HEK293T (cell line): ENCODE measurements at regions not wholly inside any gene's neighbourhood (a gene's known extent, or its start where the extent isn't known, plus 50 kb on each side); places are given as distances from the start of the nearest gene placed in this dataset.

Source experiments
- BHLHE40 ChIP-seq: fragments of 450-650 bp; IDR thresholded peaks from 2 replicates; pipeline ENCODE4 v1.6.1; 2016; ENCODE audit warnings: mild to moderate bottlenecking, moderate library complexity, borderline replicate concordance
- CTBP1 ChIP-seq: fragments of 450-650 bp; IDR thresholded peaks from 2 replicates; pipeline ENCODE4 v1.6.1; 2016; ENCODE audit warnings: borderline replicate concordance
- ELF4 ChIP-seq: fragments of 450-650 bp; IDR thresholded peaks from 2 replicates; pipeline ENCODE4 v1.6.1; 2017; ENCODE audit warnings: antibody characterized with exemption
- FOXA1 ChIP-seq: fragments of 450-650 bp; IDR thresholded peaks from 2 replicates; pipeline ENCODE4 v1.6.1; 2016; ENCODE audit warnings: mild to moderate bottlenecking
- FOXK2 ChIP-seq: fragments of 450-650 bp; IDR thresholded peaks from 2 replicates; pipeline ENCODE4 v1.6.1; 2016; ENCODE audit warnings: mild to moderate bottlenecking
- FOXM1 ChIP-seq: fragments of 450-650 bp; IDR thresholded peaks from 2 replicates; pipeline ENCODE4 v1.6.1; 2017; ENCODE audit warnings: mild to moderate bottlenecking, borderline replicate concordance
- L3MBTL2 ChIP-seq: fragments of 450-650 bp; conservative IDR thresholded peaks from 2 replicates; pipeline ENCODE4 v1.6.1; 2016; ENCODE audit warnings: mild to moderate bottlenecking
- LEF1 ChIP-seq: fragments of 450-650 bp; IDR thresholded peaks from 2 replicates; pipeline ENCODE4 v1.6.1; 2017; ENCODE audit warnings: mild to moderate bottlenecking, borderline replicate concordance
- NFRKB ChIP-seq: fragments of 450-650 bp; IDR thresholded peaks from 2 replicates; pipeline ENCODE4 v1.6.1; 2016; ENCODE audit warnings: mild to moderate bottlenecking, moderate library complexity
- SP1 ChIP-seq: fragments of 450-650 bp; IDR thresholded peaks from 2 replicates; pipeline ENCODE4 v1.6.1; 2017
- SUZ12 ChIP-seq: fragments of 450-650 bp; IDR thresholded peaks from 2 replicates; pipeline ENCODE4 v1.6.1; 2016; ENCODE audit warnings: mild to moderate bottlenecking
- TF ChIP-seq, protein P1 (sequence below): fragments of 450-650 bp; IDR thresholded peaks from 2 replicates; pipeline ENCODE4 v1.6.1; 2016

- TF ChIP-seq FOXA1 (no peak), CTBP1 (no peak), SP1 (no peak), FOXM1 (no peak), L3MBTL2 (no peak), FOXK2 (no peak), NFRKB (no peak), BHLHE40 (no peak), SUZ12 (no peak), ELF4 (no peak), LEF1 (no peak)
- TF ChIP-seq, protein P1, sequence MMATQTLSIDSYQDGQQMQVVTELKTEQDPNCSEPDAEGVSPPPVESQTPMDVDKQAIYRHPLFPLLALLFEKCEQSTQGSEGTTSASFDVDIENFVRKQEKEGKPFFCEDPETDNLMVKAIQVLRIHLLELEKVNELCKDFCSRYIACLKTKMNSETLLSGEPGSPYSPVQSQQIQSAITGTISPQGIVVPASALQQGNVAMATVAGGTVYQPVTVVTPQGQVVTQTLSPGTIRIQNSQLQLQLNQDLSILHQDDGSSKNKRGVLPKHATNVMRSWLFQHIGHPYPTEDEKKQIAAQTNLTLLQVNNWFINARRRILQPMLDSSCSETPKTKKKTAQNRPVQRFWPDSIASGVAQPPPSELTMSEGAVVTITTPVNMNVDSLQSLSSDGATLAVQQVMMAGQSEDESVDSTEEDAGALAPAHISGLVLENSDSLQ, result no peak
These were observed 56.7 kb upstream of the MED4 start for GRCh38 chr13:48151363-48152161.
